GM21526 (cell line): ENCODE measurements at regions not wholly inside any gene's neighbourhood (a gene's known extent, or its start where the extent isn't known, plus 50 kb on each side); places are given as distances from the start of the nearest gene placed in this dataset.
"Not testable (repeated sequence)": the region's sequence is repeated elsewhere in the genome, so short reads cannot be mapped to it uniquely, and the experiment has no call there.

Experiments
- ATAC-seq: cut with Tn5 transposase; IDR thresholded peaks from one replicate; pipeline ENCODE4 v1.9.1; 2021; ENCODE audit warnings: moderate library complexity; ENCODE audit not compliant: unreplicated experiment, low FRiP score

DNA sequence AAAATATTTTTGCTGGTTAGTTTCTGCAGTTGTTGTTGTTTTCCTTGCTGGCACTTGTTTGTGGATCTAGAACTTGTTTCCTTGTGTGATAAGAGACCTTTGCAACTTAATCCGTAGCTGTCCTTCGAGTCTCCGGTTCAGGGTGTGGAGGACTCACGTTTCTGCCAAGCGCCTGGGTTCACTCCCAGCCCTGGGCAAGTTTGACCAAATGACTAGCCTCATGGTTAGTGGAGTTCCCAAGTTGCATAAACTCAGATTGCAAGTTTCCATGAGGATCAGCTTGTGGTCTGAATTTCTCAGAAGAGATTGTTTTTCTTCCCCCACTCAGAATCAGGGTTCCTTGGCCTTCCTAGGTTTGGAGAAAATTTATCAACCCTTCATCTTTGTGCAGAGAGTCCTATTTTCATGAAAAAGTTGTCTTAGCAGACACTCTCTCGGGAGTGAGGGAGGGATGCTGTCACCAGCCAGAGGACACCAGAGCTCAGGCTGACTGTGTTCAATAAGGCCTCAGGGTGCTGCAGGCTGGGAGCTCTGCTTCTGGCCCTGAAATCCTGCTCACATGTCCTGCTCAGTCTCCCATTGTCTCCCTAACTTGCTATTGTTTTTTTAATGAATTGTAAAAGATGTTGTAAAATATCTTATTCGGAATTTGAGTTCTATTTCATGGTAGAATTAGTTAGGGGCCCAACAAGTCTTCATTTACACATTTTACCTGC is 377.7 kb upstream of the KLF6 start:
- ATAC-seq, result no peak

- no peak for ATAC-seq
Observed at GRCh38 chr10:4159173-4159572, 374.2 kb upstream of the KLF6 start.

DNA sequence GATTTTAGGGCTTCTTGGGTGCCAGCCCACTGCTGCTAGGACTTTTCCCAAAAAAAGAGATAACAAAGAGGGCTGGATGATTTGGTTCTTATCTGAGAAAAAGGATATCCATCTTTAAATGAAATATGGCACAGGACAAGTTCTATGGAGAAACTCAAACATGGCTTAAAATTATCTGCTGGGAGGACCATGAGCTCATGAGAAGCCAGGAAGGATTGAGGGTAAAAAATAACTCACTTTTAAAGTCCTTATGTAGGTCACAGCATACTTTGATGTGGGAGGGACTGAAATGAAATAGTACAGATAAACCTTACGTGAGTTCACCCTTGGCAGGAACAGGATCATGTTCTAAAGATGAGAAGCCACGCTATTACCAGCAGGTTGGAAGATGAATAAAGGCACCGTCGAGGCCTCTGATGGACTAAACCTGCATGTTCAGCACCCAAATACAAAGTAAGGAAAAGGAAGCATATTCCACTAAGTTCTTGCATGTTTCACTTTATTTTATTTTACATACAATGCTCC is 369.2 kb upstream of the KLF6 start:
- ATAC-seq, result no peak

DNA sequence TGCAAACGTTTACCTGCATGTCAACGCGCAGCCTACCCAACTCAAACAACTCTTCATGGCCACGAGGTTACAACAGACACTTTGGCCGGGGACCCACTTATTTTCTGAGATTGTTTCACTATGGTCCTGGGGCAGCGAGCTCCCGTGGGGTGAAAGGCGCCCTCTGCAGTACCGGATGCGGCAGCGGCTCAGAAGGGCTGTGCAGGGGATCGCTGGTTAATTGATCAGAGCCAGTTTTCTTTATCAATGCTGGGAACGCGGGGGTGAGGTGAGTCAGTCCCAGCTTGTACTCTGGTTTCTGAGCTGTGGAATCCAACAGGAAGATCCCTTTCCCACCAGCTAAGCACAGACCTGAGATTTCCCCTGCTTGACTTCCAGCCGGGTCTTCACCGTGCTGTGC is 366.5 kb upstream of the KLF6 start:
- no peak for ATAC-seq

DNA sequence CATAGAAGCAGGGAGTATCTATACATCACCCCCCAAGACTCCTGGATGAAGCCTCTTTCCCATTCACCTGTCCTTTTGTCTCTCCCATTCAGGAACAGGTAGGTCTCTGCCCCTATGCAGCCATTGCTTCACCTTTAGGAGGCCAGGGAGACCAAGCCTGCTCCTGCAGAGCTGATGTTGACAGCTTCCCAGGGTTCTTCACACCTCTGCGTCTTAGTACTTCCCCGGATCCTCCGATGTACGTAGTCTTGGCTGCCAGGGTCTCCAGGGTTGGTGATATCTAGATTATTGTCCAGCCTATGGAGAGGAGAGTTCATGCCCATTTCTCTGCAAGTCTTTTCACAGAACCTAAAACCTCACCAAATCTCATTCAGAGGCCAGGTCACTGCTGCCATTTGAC is 365.7 kb upstream of the KLF6 start:
- no peak for ATAC-seq

DNA sequence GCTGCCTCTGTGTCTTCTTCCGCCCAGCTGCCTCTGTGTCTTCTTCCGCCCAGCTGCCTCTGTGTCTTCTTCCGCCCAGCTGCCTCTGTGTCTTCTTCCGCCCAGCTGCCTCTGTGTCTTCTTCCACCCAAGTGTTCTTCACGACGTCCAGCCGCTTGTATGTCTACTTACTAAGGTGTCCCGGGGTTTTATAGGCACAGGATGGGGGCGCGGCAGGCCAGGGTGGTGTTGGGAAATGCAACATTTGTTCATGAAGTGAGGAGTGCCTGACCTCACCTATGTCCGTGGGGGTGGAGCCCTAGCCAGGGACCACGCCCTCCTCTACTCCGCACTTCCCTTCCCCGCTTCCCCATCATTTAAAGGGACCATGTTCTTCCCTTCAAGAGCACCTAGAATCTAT is 364.5 kb upstream of the KLF6 start:
- not testable (repeated sequence) for ATAC-seq

- ATAC-seq, result no peak
Observed at GRCh38 chr10:4147245-4147644, 362.2 kb upstream of the KLF6 start.

DNA sequence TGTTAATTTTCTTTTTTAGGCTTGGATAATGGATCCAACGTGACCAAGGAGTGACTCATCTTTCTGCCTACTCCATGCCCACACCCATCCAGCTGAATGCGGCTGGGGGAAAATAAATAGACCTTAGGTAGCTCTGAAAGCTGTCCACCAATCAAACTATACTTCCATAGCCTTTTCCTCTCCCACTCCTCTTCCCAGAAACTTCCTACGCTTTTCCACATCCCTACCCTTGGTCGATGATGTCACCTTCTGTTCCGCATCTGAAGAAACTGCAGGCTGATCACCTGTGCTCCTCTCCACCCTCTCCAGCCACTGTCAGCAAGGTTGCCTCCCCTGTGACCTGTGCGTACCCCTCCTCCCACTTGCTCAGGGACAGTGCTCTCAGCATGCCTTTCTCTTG is 359.8 kb upstream of the KLF6 start:
- ATAC-seq, result no peak

- ATAC-seq, result no peak
Observed at GRCh38 chr10:4141471-4141870, 356.5 kb upstream of the KLF6 start.

GRCh38 chr10:4138146-4138721 is 353.2 kb upstream of the KLF6 start:
- no peak for ATAC-seq

DNA sequence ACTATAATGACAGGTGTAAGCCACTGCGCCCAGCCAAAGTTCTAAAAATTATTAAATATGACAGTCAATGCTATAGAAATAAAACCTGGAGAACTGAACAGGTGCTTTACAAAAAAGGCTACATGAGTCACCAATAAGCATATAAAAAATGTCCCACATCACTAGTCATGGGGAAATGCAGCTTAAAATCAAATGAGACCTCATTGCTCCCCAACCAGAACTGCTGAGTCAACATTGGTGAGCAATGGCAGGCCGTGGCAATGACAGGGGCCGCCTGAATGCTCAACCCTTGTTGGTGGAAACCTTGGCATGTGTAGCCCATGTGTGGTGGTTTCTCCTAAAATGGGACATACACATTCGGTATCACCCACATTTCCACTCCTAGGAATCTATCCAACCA is 352.3 kb upstream of the KLF6 start:
- ATAC-seq, result no peak

GRCh38 chr10:4136121-4136520 is 351.1 kb upstream of the KLF6 start:
- ATAC-seq, result peak; percentile 81

DNA sequence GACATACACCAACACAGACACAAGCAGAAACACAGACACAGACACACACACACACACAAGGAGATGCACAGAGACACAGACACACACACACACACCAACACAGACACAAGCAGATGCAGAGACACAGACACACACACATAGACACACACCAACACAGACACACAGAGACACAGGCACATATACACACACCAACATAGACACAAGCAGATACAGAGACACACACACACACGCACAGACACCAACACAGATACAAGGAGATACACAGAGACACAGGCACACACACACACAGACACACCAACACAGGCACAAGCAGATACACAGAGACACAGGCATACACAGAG is 347.2 kb upstream of the KLF6 start:
- no peak for ATAC-seq

DNA sequence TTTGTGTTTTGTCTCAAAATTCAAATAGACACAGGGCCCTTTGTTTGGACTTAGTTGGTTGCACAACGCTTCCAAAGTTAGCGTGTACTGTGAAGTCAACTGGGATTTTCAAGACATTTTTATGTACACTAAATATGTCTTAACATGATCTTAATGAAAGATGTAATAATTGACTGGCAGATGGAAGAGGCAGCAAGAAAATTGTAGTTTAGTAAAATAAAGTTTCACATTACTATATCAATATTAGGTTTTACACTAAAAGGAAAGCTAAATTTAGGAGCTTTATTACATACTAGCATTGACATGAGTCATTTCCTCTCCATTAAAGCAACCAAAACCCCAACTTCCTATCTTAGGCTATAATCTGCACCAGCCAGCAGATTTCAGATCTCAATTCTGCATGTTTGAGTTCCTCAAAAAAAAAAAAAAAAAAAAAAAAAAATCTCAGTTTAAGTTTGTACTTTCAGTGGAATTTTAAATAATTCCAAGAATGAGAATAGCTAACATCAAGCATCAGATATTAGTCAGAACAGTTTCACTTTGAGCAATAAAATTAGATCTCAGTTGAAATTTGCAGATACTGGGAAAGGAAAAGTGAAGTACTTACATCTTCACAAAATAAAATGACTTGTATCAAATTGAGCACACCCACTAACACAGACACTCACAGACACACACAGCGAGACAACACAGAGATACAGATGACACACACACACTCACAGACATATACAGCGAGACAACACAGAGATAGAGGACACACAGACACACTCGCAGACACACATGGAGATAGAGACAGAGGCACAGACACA is 346.6 kb upstream of the KLF6 start:
- peak; percentile 54 for ATAC-seq

GRCh38 chr10:4130685-4131084 is 345.7 kb upstream of the KLF6 start:
- ATAC-seq, result no peak

DNA sequence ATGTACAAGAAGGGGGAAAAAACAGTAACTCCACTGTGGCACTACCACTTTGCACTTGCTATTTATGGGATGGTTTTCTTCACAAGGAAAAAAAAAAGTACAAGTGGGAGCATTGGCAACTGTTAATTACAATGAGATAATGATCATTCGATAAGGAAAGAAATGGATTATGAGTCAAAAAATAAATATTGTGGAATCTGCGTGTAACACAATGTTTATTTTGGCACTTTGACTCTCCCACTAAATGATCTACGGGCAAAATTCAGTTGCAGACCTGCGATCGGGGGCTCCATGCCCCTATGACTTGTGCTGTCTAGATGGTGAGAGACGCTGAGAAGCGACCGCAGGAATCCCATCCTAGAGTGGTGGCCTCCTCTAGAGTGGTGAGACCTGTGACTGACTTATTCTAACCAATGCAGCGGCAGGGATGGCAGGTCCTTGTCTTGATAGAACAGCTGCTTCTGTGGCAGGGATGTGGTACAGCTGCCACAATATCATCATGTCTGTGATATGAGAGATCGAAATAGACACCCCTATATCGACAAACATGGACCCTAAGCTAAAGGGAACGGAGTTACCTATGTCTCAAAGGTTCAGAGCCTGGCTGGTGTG is 345.0 kb upstream of the KLF6 start:
- no peak for ATAC-seq

DNA sequence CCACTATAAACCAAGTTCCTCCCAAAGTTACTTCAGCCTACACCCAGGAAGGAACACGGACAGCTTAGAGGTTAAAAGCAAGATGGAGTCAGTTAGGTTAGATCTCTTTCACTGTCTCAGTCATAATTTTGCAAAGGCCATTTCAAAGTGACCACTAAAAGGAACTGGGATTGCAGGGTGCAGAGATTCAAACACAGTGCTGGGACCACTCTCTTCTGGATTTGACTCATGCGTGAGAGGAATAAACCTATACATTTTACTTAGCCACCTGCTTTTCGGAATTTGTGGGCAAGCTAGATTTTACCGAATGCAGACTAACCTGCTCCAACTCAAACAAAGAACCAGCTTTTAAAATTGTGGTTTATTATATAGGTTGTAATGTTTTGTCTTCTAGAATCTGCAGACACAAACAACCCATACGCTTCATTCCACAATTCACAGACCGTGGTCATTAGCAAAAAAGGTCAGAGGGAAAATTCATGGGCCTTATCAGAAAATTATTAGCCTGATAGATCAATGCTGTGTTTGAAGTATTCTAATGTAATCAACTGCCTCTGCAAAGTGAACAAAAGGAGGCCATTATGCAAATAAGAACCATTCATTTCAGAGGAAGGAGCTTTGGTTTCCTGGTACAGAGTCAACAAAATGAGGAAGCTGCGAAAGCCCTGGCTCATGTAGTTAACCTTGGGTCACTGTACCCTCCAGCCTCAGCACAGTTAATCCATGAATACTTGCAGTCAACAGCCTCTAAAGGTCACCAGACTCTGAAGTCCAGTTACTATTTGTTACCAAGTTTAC is 342.7 kb upstream of the KLF6 start:
- peak; percentile 71 for ATAC-seq

DNA sequence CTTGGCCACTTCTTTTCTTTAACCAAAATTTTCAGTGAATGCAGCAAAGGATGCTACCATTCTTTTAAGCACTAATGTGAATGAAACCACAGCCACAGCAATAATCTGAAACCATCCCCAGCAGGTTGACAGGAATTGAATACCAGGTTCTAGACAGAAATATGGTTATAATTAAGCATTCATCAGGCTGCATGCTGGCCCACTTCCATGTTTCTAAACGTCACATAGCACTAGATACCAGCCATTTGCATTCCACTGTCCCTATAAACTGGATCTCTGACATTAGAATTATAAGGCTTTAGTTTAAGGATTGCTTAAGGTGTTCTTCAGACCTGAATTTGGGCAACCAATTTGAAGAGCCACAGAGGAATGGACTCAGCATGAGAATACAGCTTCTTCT is 340.8 kb upstream of the KLF6 start:
- no peak for ATAC-seq

DNA sequence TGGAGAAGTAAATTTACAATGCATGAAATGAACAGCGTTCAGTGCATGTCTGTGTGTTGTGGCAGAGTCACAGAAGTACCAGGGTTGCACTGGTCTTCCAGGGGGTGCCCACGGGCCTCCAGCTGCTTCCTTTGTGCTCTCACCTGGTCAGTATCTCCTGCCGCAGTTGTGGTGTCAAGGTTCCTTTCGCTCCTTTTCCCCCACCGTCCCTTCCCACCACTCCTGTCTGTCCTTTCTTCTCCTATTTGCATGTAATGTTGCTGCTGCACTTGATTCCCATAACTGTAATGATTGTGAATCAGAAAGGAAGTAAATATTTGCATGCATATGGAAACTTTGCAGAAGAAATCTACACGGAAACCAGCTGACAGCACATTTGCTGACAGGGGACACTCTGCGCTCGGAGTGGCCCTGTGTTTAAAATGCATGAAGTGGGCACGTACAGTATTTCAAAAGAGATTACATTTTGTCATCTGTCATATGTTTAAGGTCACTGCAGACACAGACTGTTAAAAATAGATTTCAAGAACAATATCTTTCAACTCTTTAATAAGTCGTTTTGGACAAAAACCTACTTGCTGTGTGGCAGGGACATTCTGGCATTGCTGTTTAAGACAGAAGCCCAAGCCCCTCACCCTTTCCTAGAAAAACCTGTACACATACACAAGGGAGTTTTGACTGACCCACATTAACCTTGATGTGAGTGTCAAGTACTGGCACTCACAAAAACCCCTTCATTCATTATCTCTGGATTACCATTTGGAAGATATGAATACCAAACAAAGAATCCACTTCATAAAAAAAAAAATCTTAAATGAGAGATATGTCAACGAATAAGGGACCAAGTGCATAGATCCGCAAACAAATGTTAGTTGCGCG is 336.7 kb upstream of the KLF6 start:
- peak; percentile 48 for ATAC-seq
